Mucosa of descending colon (tissue), 3 donors: ENCODE measurements at regions not wholly inside any gene's neighbourhood (a gene's known extent, or its start where the extent isn't known, plus 50 kb on each side); places are given as distances from the start of the nearest gene placed in this dataset.

Experiments used
- ATAC-seq: fragments of 200-7000 bp; cut with Tn5 transposase; one replicate; pipeline ENCODE4 v1.9.1; 2020; ENCODE audit warnings: mild to moderate bottlenecking, moderate library complexity
- DNase-seq, 3 donors: peaks; one replicate each; pipeline ENCODE4 v3.0.0-alpha.2; 2020
- H3K36me3 ChIP-seq: fragments of 200-600 bp; one replicate; pipeline ENCODE4 v1.8.0; 2021; ENCODE audit warnings: low read depth, mild to moderate bottlenecking
- H3K4me1 ChIP-seq: fragments of 200-600 bp; one replicate; pipeline ENCODE4 v1.8.0; 2021; ENCODE audit warnings: low read depth, mild to moderate bottlenecking
- H3K4me3 ChIP-seq: fragments of 200-600 bp; one replicate; pipeline ENCODE4 v1.8.0; 2021; ENCODE audit warnings: mild to moderate bottlenecking
- H3K9me3 ChIP-seq: fragments of 200-600 bp; one replicate; pipeline ENCODE4 v1.8.0; 2021; ENCODE audit warnings: mild to moderate bottlenecking
- CTCF ChIP-seq: fragments of 200-600 bp; IDR thresholded peaks from one replicate; pipeline ENCODE4 v1.8.0; 2022; ENCODE audit warnings: antibody characterized with exemption, mild to moderate bottlenecking
- intact Hi-C, 2 donors: fragments of 100-400 bp; cut with DNase I in 1 of 2; cut with micrococcal nuclease in 1 of 2; formaldehyde crosslinking; loops; one replicate each; pipeline versions ENCODE4 v1.11.0 to v1.11.1; 2022; cut with DNase I, micrococcal nuclease
- donor health status: DM: no; HTN: no; CAD: no; lungs with moderate emphysema.
- donor health status: DM: no; HTN: no; CAD: no.
- donor health status: DM: no; HTN: yes; CAD: no.

DNA sequence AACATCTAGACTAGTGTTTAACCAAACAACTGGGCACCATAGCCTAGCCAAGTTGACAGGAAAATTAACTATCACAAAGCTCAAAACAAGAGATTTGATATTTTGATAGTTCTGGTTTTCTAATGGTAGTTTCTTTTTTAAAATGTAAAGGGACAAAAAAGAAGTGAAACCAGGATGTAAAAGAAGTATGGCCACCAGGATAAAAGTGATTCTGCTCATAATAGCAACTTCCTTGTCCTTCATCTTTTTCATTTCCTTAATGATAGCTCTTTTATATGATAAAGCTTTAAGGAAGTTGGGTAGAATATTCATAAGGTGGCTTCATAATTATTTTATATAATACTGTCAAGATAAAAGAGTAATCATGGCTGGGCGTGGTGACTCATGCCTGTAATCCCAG is 139.1 kb downstream of the BASP1 start:
- Histone ChIP-seq H3K4me3 (no peak overlapping the region), H3K4me1 (no peaks in the 10 kb centered on the region), H3K9me3 (peaks cover 3% of the 10 kb centered on the region), H3K36me3 (no peaks in the 10 kb centered on the region)
- intact Hi-C loops = no loop called here
- no peak for TF ChIP-seq CTCF
- DNase-seq (peak in 1 of 3 donors; percentile 16), ATAC-seq (peak; percentile 37)

- intact Hi-C loops = no loop called here
- Histone ChIP-seq H3K4me1 (no peaks in the 10 kb centered on the region), H3K36me3 (no peaks in the 10 kb centered on the region), H3K9me3 (peaks cover 3% of the 10 kb centered on the region), H3K4me3 (no peak overlapping the region)
- TF ChIP-seq CTCF = no peak
- ATAC-seq (no peak), DNase-seq (no peak)
Observed at GRCh38 chr5:17357504-17357903, 140.1 kb downstream of the BASP1 start.

GRCh38 chr5:17358031-17358430 is 140.0 kb upstream of the TAF11L2 start:
- intact Hi-C loops = no loop called here
- Histone ChIP-seq H3K4me1 (no peaks in the 10 kb centered on the region), H3K9me3 (peaks cover 3% of the 10 kb centered on the region), H3K36me3 (no peaks in the 10 kb centered on the region), H3K4me3 (no peak overlapping the region)
- ATAC-seq (no peak), DNase-seq (no peak)
- TF ChIP-seq CTCF = no peak

GRCh38 chr5:17359451-17360011 is 138.5 kb upstream of the TAF11L2 start:
- no peak for TF ChIP-seq CTCF
- intact Hi-C loops = no loop called here
- peak; percentile 30 for ATAC-seq

DNA sequence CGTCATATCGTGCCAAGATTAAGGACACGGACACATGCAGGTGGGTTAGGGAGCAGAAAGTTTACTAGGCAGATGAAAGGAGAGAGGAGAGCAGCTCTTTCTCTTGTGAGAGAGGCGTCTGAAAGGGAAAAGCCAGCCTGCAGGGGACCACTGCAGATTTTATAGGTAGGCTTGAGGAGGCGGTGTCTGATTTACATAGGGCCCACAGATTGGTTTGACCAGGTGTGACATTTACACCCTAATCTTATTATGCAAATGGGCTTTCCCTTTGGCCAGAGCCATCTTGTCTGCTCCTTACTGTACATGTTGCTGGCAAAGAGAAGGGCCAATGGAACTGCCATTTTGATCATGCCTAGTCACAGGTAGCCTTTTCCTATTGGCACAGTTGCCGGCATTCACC is 137.2 kb upstream of the TAF11L2 start:
- H3K36me3 ChIP-seq = no peaks in the 10 kb centered on the region
- no peak for DNase-seq
- H3K9me3 ChIP-seq = peaks cover 3% of the 10 kb centered on the region
- intact Hi-C loops = no loop called here
- ATAC-seq = no peak
- no peaks in the 10 kb centered on the region for H3K4me1 ChIP-seq
- H3K4me3 ChIP-seq = no peak overlapping the region
- no peak for TF ChIP-seq CTCF

More at GRCh38 chr5:17359451-17360011, 138.5 kb upstream of the TAF11L2 start:
- Histone ChIP-seq H3K4me3 (no peak overlapping the region), H3K4me1 (no peaks in the 10 kb centered on the region), H3K9me3 (peaks cover 3% of the 10 kb centered on the region), H3K36me3 (no peaks in the 10 kb centered on the region)
- peak in 1 of 3 donors; percentile 13 for DNase-seq

- peaks cover 3% of the 10 kb centered on the region for H3K9me3 ChIP-seq
- H3K36me3 ChIP-seq = no peaks in the 10 kb centered on the region
- no peak overlapping the region for H3K4me3 ChIP-seq
- DNase-seq = no peak
- TF ChIP-seq CTCF = no peak
- no peaks in the 10 kb centered on the region for H3K4me1 ChIP-seq
- no peak for ATAC-seq
- intact Hi-C loops = no loop called here
Observed at GRCh38 chr5:17361331-17361730, 136.7 kb upstream of the TAF11L2 start.
